Activated CD8-positive, alpha-beta memory T cell treated with anti-CD3 and anti-CD28 coated beads for 1 hour (primary cell): ENCODE measurements at regions not wholly inside any gene's neighbourhood (a gene's known extent, or its start where the extent isn't known, plus 50 kb on each side); places are given as distances from the start of the nearest gene placed in this dataset.

Experiments
- DNase-seq, 2 donors: peaks; one replicate each; pipeline ENCODE4 v3.0.0-alpha.2; 2020; ENCODE audit warnings: low read depth in 1 of 2; ENCODE audit errors: extremely low read depth in 1 of 2

DNA sequence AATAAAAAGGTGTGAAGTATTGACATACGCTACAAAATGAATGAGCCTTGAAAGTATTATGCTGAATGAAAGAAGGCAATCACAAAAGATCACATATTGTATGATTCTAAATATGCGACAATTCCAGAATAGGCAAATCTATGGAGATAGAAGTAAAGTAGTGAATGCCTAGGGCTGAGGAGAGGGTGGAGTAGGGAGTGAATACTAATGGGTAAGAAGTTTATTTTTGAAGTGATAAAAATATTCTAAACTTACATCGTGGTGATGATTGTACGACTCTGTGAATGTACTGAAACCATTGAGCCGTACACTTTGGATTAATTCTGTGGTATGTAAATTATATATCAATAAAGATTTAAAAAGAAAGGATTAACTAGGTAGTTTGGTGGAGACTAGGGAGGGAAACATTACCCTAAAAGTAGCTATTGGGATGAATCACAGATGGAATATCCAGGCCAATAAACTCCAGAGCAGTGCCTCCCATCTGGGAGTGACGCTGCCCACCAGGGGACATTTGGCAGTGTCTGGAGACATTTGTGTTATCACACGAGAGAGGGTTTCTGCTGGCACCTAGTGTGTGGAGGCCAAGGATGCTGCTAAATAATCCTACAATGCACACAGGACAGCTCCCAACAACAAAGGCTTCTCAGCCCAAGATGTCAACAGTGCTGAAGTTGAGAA lies 214.2 kb upstream of the PCSK2 start:
- DNase-seq, result no peak

DNA sequence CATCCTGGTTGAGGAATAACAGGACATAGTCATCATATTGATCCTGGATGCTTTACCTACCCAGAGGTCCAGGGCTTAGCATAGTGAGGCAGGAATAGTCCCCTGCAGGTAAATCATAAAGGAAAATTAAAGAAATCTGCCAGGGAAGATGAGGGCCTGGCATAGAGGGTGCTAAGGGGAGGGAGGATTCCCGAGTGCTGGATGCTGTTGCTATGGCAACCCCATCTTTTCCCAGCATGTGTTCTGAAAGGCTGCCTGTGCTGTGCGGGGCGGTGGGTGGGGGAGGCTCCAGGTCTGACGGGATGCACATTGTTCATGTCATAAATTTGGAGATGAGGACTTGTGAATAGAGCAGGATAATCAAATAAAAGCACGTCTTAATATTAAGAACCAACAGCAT lies 212.6 kb upstream of the PCSK2 start:
- no peak for DNase-seq

DNA sequence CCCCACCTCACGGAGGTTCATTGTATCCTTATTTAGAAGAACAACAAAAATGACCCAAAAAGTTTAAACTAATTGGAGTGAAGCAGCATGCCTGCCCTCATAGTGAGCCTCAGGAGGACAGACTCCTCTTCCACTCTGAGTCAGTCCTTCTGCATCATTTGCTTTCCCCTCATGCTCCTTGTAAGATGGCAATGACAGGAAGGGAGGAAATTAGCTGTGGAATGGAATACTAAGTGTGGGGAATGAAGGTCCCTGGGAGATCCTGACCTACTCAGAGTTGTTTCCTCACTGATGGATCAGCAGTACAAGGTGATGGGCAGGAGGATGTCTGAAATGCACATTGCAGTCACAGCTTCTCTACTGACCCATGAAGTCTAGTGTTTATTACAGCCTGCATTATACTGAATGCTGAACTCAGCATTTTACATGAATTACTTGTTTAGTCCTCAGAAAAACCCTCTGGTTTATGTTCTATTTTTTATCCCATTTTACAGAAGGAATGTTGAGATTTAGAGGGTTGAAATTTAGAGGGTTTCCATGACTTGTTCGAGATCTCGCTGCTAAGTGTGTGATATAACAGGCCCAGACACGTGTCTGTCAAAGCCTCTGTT lies 212.0 kb upstream of the PCSK2 start:
- DNase-seq, result no peak

DNA sequence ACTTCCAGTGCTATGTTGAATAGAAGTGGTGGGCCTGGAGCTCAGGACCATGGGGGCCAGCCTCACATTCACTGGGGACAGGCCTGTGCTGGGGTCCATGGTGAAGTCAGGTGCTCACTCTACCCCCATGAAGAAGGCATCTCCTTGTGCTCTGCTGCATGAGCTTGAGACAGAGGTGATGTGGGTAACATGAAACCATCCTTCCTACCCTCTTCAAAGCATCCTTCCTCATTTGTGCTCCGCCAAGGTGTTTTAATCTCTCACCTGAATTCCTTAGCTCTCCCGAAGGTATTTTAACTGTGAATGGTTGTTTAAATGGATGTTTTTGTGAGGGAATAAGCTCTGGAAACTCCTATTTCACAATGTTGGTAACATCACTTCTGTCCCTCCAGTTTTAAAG lies 209.6 kb upstream of the PCSK2 start:
- DNase-seq, result no peak

DNA sequence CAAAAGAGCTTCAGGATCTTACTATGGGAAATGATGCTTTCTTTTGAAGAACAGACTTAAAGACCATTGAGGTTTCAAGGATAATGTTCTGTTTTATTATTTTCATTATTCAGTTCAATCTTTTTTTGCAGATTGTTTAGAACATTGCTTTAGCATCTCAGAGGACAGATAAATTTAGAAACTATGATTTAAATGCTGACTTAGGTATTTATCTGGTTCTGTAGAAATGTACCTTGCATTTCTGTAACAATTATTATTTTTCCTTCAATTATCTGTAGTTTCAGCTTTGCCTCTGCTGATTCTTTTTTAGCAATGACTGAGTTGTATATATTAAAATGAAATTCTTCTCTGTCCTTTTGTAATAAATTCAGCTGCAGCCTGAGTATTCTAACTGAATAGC lies 205.4 kb upstream of the PCSK2 start:
- DNase-seq, result no peak

DNA sequence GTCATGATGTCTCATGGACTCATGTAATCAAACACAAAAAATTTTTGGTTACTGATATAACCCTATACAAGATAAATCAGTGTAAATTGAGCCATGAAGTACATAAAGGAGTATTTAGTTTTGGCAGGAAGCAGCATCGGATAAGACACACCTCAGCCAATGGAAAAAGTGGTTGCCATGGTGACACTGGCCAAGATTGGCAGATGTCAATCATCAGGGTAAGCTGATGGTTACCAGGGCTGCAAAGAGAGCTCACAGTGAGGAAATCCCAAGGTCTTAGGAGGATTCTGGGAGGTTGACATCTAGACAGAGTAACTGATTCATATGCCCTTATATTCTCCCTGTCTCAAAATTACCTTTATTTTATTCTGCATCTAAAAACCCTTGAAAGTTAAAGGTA lies 203.8 kb upstream of the PCSK2 start:
- no peak for DNase-seq

DNA sequence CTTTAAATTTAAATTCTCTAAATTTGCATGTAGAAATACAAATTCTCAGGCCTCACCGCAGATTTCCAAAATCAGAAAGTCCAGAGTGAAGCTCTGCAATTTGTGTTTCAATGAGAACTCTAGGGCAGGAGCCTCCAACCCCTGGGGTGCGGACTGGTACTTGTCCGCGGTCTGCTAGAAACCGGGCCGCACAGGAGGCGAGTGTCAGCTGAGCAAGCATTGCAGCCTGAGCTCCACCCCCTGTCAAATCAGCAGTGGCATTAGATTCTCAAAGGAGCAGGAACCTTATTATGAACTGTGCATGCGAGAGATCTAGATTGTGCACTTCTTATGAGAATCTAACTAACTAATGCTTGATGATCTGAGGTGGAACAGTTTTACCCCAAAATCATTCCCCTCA lies 203.0 kb upstream of the PCSK2 start:
- no peak for DNase-seq

DNA sequence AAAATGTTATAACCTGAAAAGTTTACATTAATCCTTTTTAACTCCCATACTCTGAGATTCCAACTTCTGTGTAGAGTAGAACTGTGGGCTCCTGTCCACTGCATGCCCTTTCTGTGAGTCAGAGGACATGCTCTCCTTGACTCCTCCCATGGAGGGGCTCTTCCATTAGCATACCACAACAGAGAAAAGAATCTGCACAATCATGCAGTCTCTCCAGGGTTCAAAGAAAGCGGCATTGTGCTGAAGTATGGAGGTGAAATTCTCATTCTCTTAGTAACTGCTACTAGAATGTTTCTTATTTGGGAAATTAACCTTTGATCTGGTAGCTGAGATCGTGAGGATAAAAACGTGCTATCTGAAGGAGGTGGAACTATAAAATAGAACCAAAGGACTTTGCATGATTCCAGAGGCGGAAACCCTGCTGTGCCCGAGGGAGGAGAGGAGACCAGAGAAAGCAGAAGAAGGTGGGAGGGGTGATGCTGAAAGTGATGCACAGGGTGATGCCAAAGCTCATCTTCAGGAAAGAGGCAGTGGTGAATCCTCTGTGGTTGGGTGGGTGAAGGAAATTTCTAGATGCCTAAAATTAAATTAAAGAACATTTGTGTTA lies 202.2 kb upstream of the PCSK2 start:
- DNase-seq, result no peak

DNA sequence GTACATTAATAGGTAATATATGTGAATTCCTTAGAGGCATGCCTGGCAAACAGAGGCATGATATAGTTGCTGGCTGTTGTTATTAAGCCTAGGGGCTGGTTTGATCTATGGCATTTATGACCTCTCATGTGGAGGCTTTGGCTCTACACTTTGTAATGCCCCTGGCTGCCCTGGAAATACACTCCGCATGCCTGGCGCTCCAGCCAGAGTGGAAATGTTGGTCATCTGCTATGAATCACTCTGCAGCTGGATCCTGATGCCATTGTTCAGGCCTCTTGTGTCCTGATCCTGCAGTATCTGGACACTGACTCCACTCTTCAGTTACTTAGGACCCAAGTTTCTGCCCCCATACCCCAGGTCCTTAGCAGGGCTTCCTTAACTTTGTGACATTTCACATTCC lies 200.5 kb upstream of the PCSK2 start:
- DNase-seq, result no peak

DNA sequence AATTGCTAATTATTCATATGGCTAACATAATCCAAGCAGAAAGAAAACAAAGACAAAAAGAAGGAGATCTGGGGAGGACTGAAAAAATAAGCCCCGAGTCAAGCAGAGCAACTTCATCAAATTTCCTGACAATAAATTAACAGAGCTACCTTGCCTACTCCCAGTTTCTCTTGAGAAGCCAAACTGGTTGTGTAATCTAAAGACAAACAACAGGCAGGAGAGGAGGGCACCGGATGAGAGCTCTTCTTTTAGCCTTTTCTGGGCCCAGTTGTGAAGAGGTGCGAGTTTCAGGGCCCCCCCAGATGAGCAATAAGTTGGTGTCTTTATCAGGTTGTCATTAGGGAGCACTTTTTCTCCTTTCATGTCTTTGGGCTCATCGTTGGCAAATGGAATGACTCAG lies 197.1 kb upstream of the PCSK2 start:
- no peak for DNase-seq

DNA sequence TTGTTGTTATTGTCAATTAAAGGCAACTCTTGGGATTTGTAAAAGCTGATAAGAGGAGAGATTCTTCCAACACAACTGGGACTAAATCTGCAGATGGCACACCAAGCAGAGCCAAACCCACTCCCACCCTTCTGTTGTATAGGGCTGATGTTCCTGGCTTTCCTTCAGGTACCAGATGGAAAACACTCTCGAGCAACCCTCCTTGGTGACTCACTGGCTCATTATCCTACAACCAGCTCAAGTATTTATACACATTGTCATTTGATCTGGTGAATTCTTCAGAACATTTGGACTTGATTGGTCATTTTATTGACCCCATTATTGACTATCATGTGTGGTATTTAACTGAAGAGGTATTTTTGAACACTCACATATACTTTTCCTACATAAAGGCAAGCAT lies 190.3 kb upstream of the PCSK2 start:
- DNase-seq, result no peak

DNA sequence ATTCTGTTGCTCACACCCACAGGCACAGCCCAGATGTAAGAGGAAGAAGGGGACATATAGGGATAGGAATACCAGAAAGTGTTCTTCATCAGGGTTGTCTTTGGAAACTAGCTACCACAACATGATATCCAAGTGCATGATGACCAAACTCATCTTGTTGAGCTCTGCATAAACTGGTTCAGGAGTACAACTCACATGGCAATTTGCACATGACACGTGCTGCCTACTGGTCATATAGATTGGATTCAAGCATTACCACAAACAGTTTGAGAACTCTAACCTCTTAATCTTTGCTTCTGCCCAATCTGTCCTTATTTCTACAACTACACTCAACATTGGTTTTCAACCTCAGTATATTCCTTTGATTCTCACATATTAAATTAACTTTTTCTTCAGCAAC lies 184.7 kb upstream of the PCSK2 start:
- no peak for DNase-seq

DNA sequence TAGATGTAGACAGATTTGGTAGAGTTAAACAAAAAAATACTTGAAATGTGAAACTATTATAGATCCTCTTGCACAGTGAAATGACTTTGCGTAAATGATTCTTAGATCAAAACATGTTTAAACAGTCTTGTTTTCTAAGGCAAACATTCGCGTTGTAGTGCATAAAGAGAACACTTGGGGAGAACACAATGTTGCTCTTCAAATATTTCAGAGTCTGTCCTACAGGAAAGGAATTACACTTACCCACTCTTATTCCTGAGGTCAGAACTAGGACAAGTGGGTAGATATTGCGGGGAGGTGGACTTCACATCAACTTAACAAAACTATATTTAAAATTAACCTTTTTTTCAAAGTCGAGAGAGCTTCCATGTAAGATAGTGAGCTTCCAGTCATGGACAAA lies 183.5 kb upstream of the PCSK2 start:
- DNase-seq, result no peak

DNA sequence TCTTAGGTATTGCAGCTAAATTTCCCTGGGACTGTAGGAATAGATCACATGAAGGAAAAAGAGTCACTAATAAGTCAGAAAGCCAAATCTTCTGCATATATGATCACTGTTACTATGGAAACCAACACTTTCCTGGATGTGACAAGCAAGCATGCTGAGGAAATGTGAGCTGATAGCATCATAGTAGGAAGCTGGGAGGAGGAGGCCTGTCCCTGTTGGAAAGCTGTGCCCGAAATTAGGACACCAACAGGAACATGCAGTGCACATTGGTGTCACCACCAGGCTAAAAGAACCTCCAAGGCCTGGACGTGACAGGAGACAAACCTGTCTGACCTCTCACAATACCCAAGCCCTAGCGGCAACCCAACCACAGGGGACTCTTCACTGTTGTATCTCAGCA lies 181.9 kb upstream of the PCSK2 start:
- DNase-seq, result no peak

DNA sequence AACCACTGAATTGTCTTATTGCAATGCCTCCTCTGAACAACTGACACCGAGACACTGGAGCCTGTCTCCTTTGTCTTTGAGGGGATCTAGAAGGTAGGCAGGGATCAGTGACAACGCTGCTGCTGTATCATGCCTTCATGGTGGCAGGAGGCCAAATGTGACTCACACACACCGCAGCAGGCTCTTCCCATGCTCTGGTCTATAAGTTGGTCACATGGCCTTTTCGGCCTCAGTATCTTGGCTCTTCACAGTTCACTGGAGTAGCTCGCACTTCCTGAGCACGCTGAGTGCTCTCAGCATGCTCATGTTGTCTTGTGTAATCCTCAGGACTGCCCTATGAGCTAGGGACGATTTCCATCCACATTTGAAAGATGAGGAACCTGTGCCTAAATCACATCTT lies 167.4 kb upstream of the PCSK2 start:
- no peak for DNase-seq

DNA sequence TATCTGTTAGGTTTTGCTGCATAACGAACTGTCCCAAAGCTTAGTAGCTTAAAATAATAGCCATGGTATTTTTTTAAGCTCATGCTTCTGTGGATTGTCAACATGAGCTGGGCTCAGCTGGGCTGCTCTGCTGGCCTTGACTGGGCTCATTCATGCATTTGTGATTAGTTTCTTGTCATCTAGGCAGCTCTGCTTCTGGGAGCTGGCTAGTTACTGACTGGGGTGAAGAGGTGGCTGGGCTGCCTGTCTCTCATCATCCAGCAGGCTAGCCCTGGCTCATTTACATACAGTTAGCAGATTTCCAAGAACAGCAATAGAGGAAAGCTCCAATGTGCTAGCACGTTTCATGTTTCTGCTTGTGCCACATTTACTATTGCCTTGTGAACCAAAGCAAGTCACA lies 165.1 kb upstream of the PCSK2 start:
- no peak for DNase-seq

DNA sequence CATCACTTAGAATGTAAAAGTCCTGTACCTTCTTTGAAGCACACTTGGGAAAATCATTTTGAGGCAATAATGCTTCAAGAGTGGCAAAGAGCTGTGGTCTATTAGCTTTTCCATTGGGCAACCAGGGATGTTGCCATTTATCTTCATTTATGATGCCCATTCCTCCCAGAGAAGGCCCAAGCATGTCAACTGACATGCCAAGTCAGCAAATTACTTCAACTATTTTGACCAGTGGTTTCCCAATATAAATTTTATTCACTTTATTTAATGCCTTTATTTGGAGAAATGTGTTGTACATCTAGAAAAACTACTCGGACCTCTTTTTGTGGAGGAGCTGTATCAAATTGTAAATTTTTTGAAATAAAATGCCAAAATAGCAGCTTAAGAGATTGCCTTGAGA lies 164.1 kb upstream of the PCSK2 start:
- DNase-seq, result no peak

DNA sequence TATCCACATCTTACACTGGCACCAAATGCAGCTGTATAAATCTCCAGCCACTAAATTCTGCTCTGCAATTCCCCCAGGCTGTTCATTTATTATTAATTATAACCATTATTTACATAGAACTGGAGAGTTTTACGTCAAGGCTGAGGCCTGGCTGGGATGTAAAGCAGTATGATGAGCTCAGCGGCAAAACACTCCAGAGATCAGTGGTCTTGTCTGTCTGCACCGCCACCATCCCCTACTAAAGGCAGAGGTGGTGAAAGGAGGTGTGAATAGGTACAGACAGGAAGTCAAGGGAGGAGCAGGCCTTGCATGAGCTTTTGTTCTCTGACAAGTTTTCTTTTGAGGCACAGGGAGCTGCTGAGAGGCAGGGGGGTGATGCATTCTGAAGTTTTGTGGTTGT lies 159.9 kb upstream of the PCSK2 start:
- no peak for DNase-seq

DNA sequence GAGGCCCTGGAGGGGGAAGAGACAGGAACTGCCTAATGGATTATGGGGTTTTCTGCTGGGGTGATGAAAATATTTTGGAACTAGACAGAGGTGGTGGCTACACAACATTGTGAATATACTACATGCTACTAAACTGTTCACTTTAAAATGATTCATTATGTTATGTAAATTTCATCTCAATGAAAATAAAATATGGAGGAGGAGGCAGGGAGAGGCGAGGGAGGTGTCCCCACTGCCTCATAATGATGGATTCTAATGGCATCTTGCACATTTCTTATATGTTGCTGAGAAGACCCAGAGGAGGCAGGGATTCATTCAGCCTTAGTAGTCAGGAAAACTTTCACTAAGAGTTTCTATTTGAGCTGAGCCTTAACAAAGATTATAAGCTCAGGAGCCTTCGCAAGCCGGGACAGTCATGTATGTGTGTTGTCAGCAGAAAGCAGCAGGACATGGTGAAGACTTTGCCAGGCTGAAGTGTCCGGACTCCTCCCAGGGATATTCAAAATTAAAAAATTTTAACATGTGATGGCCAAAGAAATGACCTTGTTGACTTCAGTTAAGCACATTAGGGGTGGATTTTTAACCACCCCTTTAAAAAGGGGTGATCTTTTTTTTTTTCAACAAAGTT lies 158.6 kb upstream of the PCSK2 start:
- DNase-seq, result no peak

DNA sequence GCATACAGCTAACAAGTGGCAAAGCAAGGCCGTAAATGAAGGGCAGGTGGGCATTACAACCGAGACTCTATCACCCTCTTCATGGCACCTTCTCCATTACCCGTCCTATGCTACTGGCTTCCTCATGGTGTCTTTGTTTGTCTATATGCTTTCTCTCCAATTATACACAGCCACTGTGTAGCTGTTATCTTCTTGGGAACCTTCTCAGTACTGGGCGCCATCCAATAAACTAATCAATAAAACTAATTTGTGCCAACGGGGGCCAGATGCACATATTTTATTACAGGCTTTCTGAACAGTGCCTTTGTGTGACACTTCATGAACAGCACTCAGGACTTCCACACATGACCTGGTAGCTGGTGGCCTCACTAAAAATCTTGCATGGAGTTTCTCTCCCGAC lies 149.8 kb upstream of the PCSK2 start:
- no peak for DNase-seq

DNA sequence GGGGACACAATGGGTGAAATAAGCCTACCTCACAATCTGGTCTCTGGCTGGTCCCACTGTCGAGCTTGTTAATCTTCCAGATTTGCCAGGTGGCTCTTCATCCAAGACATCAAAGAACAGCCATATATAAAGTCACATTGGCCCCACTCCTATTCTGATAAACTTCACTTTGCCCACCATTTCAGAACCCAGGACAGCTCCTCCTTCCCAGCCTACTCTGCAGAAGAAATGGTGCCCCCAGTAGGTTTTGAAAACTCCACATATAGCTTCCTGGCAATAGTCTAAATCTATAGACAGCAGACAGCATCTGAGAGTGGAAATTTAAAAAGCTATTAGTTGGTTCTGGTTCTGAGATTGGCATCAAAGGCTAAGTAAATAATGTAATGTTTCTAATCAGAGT lies 143.1 kb upstream of the PCSK2 start:
- DNase-seq, result no peak

DNA sequence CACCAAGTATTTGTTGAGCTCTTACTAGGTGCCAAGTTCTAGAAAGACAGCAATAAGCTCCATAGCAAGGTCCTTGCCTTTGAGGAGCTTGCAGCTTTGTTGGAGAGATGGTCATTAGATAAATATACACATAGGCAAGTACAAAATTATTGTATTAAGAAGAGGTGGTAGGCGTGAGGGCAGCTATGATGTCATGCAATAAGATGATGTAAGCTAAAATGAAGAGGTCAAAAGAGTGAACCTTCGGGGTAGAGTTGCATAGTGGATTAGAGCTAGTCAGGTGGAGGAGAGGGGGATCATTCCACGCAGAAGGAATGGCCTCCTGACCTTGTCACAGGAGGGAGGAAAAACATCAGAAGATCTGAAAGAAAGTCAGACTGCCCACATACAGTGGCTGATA lies 141.9 kb upstream of the PCSK2 start:
- DNase-seq, result no peak
